Endothelial cell of umbilical vein (primary cell): ENCODE measurements at regions not wholly inside any gene's neighbourhood (a gene's known extent, or its start where the extent isn't known, plus 50 kb on each side); places are given as distances from the start of the nearest gene placed in this dataset.

Experiments used
- CTCF ChIP-seq, 2 donors: IDR thresholded peaks; 1 replicate in 1 of 2; 2 replicates in 1 of 2; pipeline ENCODE4 v1.5.1; 2011; ENCODE audit warnings: low read length in 2 of 2, mild to moderate bottlenecking in 2 of 2, moderate library complexity in 2 of 2, control low read depth in 1 of 2, inconsistent platforms in 1 of 2, low read depth in 1 of 2; ENCODE audit not compliant: insufficient read depth in 1 of 2; ENCODE audit errors: extremely low read depth in 1 of 2
- EZH2 ChIP-seq: IDR thresholded peaks from 2 replicates; pipeline ENCODE4 v1.6.1; 2012; ENCODE audit warnings: borderline replicate concordance, low read depth, mild to moderate bottlenecking, moderate library complexity, low read length, inconsistent platforms; ENCODE audit not compliant: severe bottlenecking
- POLR2A ChIP-seq: IDR thresholded peaks from 2 replicates; pipeline ENCODE4 v1.6.1; 2012; ENCODE audit warnings: low read depth, mild to moderate bottlenecking, control low read depth, low read length
- POLR2AphosphoS5 ChIP-seq: IDR thresholded peaks from 2 replicates; pipeline ENCODE4 v1.6.1; 2012; ENCODE audit warnings: low read depth, mild to moderate bottlenecking, control low read depth, low read length, moderate library complexity; ENCODE audit not compliant: insufficient read depth

GRCh38 chr1:213391445-213391844 is 340.4 kb downstream of the RPS6KC1 start:
- no peak for TF ChIP-seq CTCF (IDR thresholded peaks at IDR 0.05; ENCODE audit: extremely low read depth in 1 of 2, insufficient read depth in 1 of 2, low read depth in 1 of 2, low read length in 2 of 2)
- no peak for TF ChIP-seq EZH2
- TF ChIP-seq POLR2AphosphoS5 = no peak
- no peak for TF ChIP-seq POLR2A
